Activated CD8-positive, alpha-beta memory T cell treated with anti-CD3 and anti-CD28 coated beads for 1 hour (primary cell): ENCODE measurements at regions not wholly inside any gene's neighbourhood (a gene's known extent, or its start where the extent isn't known, plus 50 kb on each side); places are given as distances from the start of the nearest gene placed in this dataset.

ENCODE experiments used
- DNase-seq, 2 donors: peaks; one replicate each; pipeline ENCODE4 v3.0.0-alpha.2; 2020; ENCODE audit warnings: low read depth in 1 of 2; ENCODE audit errors: extremely low read depth in 1 of 2

- DNase-seq = no peak
Observed at GRCh38 chr2:9156483-9156882, 50.1 kb upstream of the ASAP2 start.

GRCh38 chr2:9154061-9154460, 52.6 kb upstream of the ASAP2 start:
- DNase-seq = no peak

- DNase-seq = no peak
Observed at GRCh38 chr2:9153643-9153980, 53.0 kb upstream of the ASAP2 start.

- DNase-seq = no peak
Observed at GRCh38 chr2:9152975-9153642, 53.5 kb upstream of the ASAP2 start.

- DNase-seq = no peak
Observed at GRCh38 chr2:9150906-9151305, 55.7 kb upstream of the ASAP2 start.

GRCh38 chr2:9150568-9150900, 56.1 kb upstream of the ASAP2 start:
- DNase-seq = no peak

GRCh38 chr2:9149726-9150567, 56.7 kb upstream of the ASAP2 start:
- no peak for DNase-seq

GRCh38 chr2:9149388-9149660, 57.3 kb upstream of the ASAP2 start:
- DNase-seq = no peak

- DNase-seq = no peak
Observed at GRCh38 chr2:9146646-9147045, 60.0 kb upstream of the ASAP2 start.

GRCh38 chr2:9145752-9146430, 60.7 kb upstream of the ASAP2 start:
- DNase-seq = no peak

GRCh38 chr2:9145109-9145751, 61.4 kb upstream of the ASAP2 start:
- no peak for DNase-seq

GRCh38 chr2:9144617-9145016, 62.0 kb upstream of the ASAP2 start:
- DNase-seq = no peak

GRCh38 chr2:9144046-9144445, 62.6 kb upstream of the ASAP2 start:
- no peak for DNase-seq

- no peak for DNase-seq
Observed at GRCh38 chr2:9143264-9143815, 63.3 kb upstream of the ASAP2 start.

GRCh38 chr2:9142551-9143263, 63.9 kb upstream of the ASAP2 start:
- peak; percentile 29 to 67 for DNase-seq

- no peak for DNase-seq
Observed at GRCh38 chr2:9141706-9142460, 64.7 kb upstream of the ASAP2 start.

GRCh38 chr2:9141091-9141667, 65.4 kb upstream of the ASAP2 start:
- no peak for DNase-seq

- DNase-seq = no peak
Observed at GRCh38 chr2:9140645-9141044, 66.0 kb upstream of the ASAP2 start.

- DNase-seq = peak in 1 of 2 donors; percentile 36
Observed at GRCh38 chr2:9139491-9140443, 66.8 kb upstream of the ASAP2 start.
